SK-N-MC (cell line): ENCODE measurements at regions not wholly inside any gene's neighbourhood (a gene's known extent, or its start where the extent isn't known, plus 50 kb on each side); places are given as distances from the start of the nearest gene placed in this dataset.

Experiments used
- EZH2 ChIP-seq: fragments of 200-600 bp; sonication (generic); IDR thresholded peaks from one replicate; pipeline ENCODE4 v1.6.1; 2017; ENCODE audit warnings: antibody characterized with exemption
- FOXP2 ChIP-seq: optimal IDR thresholded peaks from 2 replicates; pipeline ENCODE3; 2011; ENCODE audit warnings: mild to moderate bottlenecking, moderate library complexity; ENCODE audit not compliant: insufficient read depth; ENCODE audit errors: extremely low read length, control extremely low read depth
- POLR2AphosphoS5 ChIP-seq: IDR thresholded peaks from 2 replicates; pipeline ENCODE4 v1.6.1; 2012; ENCODE audit warnings: mild to moderate bottlenecking, low read depth, low read length, borderline replicate concordance

DNA sequence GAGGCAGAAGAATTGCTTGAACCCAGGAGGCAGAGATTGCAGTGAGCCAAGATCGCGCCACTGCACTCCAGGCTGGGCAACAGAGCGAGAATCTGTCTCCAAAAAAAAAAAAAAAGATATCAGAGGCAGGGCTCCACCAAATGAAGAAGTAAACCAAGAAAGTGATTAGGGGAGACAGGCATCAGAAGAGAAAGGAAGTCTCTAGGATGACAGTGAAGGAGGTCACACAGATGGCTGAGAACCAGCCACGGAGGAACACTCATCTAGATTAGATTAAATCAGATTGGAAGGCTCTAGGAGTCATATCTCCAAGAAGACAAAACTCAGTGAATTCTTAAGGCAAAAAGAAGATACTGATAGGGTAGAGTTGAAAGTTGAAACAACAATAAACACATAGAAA lies 102.2 kb upstream of the CCDC28A start:
- TF ChIP-seq EZH2 (no peak), FOXP2 (no peak), POLR2AphosphoS5 (no peak)
